ENCODE measurements at regions not wholly inside any gene's neighbourhood (a gene's known extent, or its start where the extent isn't known, plus 50 kb on each side); places are given as distances from the start of the nearest gene placed in this dataset.
"Not testable (repeated sequence)": the region's sequence is repeated elsewhere in the genome, so short reads cannot be mapped to it uniquely, and the experiment has no call there.

GRCh38 chr11:81569999-81570398 is 1163.7 kb downstream of the FAM181B start:
- no peak for DNase-seq (ENCODE audit: low read depth)

GRCh38 chr11:81568918-81569317 is 1164.7 kb downstream of the FAM181B start:
- no peak for DNase-seq (ENCODE audit: low read depth)

- no peak for DNase-seq (ENCODE audit: low read depth)
These were observed 1185.5 kb downstream of the FAM181B start for GRCh38 chr11:81548123-81548522.

- not testable (repeated sequence) for DNase-seq (ENCODE audit: low read depth)
These were observed 1193.9 kb downstream of the FAM181B start for GRCh38 chr11:81539806-81540205.

- DNase-seq (ENCODE audit: low read depth): no peak
These were observed 1218.1 kb downstream of the FAM181B start for GRCh38 chr11:81515566-81515965.

GRCh38 chr11:81497202-81497804 is 1236.4 kb downstream of the FAM181B start:
- no peak for DNase-seq (ENCODE audit: low read depth)

- no peak for DNase-seq (ENCODE audit: low read depth)
These were observed 1237.1 kb downstream of the FAM181B start for GRCh38 chr11:81496601-81497000.

DNA sequence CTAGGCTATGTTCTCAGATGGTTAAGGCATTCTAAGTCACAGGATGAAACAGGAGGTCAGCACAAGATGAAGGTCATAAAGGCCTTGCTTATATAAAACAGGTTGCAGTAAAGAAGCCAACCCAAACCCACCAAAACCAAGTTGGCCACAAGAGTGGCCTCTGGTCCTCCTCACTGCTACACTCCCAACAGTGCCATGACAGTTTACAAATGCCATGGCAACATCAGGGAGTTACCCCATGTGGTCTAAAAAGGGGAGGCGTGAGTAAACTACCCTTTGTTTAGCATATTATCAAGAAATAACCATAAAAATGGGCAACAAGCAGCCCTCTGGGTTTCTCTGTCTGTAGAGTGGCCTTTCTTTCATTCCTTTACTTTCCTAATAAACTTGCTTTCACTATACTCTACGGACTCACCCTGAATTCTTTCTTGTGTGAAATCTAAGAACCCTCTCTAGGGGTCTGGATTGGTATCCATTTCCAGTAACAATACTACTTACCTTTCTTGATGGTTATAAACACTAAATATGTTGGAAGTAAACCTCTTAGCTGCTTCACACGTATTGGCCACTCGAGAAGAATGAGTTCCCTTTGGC is 1237.9 kb downstream of the FAM181B start:
- DNase-seq (ENCODE audit: low read depth): no peak

- no peak for DNase-seq (ENCODE audit: low read depth)
These were observed 1239.2 kb downstream of the FAM181B start for GRCh38 chr11:81494431-81494830.

DNA sequence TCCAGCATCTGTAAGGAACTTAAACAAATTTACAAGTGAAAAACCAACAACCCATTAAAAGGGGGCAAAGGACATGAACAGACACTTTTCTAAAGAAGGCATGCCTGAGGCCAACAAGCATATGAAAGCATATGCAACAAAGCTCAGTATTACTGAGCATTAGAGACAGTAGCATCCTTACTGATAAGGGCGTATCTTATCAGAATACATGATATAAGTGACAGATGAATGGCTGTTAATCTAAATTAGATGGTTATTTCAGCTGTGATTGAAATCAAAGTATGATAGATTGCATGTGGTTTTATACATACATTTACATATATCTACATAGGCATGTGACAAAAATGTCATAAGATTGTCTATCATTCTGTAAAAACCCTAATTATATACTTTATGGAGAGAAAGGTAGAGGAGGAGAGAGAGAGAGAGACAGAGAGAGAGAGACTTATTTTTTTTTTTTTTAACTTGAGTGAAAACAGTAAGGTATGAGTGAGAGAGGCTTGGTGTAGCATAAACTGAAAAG is 1240.7 kb downstream of the FAM181B start:
- no peak for DNase-seq (ENCODE audit: low read depth)

DNA sequence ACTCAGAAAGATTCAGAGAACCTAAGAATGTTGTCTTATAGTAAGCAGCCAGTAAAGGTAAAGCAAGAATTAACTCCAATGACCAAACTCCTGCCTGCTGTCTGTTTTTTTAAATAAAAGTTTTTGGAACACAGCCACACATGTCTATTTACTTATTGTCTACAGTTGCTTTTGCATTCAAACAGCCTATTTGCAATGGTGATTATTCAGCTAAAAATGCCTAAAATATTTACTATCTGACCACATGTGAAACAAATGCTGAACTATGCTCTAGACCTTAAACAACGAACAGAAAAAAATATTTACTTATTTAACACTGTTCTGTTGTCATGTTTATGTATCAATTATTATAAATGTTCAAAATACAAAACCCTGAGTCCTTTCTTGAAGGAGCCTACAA is 1246.6 kb downstream of the FAM181B start:
- no peak for DNase-seq (ENCODE audit: low read depth)

DNA sequence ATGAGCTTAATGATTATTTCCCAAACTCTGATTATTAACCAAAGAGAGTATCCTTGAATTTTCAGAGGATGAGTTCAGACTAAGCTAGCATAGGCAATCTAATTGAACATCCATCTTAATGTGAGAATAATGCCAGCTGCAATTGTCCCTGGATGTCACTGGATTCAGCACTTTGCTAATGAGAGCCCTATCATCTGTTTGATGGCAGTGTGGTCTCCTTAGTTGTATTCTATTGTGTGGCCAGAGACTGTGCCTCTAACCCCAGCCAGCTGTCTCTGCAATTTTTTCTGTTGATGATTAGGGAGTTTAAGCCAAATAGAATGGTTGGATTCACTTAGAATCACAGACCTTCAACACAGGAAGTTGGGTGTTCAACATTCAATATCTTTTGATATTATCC is 1249.5 kb downstream of the FAM181B start:
- DNase-seq (ENCODE audit: low read depth): no peak

GRCh38 chr11:81477277-81477676 is 1256.4 kb downstream of the FAM181B start:
- DNase-seq (ENCODE audit: low read depth): no peak

DNA sequence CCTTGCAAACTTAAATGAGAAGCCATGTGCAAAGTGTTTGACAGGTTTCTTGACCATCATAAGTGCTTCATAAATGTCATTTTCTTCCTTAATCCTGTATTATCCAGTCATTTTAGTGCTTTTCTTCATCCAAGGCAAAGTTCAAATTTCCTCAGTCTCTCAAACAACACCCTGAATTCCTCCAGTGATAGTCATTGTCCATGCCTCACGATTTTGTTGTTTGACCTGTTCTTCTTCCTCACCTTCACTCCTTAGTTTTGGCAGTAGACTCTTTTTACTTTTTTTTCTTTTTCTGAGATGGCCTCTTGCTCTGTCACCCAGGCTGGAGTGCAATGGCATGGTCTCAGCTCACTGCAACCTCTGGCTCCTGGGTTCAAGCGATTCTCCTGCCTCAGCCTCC is 1257.3 kb downstream of the FAM181B start:
- no peak for DNase-seq (ENCODE audit: low read depth)

- no peak for DNase-seq (ENCODE audit: low read depth)
These were observed 1261.0 kb downstream of the FAM181B start for GRCh38 chr11:81472646-81473045.

DNA sequence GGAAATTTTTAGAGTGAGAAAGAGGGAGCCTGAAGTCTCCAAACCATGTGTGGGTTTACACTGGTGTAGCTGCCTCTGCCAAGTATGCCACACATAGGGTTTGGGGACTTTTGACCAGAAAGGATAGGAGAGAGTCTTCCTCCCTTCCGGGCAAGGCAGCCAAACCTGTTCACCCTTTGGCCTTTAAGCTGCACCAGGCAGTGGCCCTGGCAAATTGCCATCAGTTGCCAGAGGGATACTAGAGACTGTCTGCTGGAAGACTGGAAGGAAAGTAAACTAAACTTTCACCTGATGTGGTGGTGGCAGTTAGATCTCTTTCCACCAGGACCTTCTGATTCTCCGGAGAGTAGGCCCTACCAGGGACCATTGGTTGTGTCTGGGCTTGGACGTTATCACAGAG is 1263.2 kb downstream of the FAM181B start:
- no peak for DNase-seq (ENCODE audit: low read depth)

DNA sequence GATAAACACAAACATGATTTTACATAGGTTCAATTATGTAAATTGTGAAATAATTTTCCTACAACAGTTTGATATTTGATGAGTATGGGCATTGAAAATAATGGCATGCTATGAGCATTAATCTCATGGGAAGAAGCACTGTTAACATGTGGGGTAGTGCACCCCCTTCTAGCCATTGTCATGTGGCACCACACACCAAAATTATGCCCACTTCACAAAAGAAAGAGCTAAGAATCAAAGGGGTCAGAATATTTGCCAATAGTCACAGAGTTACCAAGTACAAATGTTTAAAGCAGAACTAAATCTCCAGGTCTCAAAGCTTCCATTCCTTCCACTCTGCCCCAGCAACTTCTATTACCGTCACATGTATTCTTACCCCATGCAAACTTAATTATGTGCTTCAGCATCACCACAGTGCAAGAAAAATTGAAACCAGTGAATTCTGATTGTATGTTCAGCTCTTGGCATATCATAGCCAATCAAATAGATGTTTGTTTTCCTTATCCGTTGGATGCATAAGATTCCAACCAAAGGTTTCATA is 1273.8 kb downstream of the FAM181B start:
- no peak for DNase-seq (ENCODE audit: low read depth)

DNA sequence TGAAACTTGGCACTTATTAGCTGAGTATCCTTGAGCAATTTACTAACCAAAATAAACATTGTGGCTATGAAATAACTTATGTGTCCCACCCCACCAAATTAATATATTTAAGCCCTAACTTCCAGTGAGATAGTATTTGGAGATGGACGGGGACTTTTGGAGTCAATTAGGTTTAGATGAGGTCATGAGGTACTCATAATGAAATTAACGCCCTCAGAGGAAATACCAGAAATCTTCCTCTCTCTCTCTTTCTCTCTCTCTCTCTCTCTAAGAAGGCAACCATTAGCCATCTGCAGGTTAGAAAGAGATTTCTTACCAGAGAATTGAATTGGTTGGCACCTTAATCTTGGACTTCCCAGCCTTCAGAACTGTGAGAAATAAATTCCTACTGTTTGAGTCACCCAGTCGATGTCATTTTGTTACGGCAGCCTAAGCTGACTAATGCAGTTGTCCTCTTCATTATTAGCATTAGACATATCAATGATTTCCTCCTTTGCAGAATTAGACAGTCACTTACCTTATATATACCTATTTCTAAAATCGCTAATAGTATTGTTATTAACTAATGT is 1284.0 kb downstream of the FAM181B start:
- DNase-seq (ENCODE audit: low read depth): no peak

DNA sequence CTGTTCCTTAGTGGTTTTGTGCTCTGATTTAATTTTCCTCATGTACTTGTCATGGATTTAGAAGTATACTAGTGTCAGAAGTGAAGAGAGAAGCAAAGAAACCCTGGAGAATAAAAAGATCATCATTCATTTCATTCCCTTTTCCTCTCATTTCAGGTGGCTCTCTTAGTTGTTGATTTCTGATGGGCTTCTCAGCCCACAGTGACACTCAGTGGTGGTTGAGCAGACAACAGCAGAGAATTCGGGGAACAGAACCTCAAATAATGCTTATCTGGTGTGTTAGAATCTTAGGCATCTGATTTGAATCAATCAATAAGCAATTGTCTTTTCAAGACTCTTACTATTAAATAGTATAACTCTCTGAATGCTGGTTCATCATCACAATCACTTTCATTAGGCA is 1289.4 kb downstream of the FAM181B start:
- no peak for DNase-seq (ENCODE audit: low read depth)

DNA sequence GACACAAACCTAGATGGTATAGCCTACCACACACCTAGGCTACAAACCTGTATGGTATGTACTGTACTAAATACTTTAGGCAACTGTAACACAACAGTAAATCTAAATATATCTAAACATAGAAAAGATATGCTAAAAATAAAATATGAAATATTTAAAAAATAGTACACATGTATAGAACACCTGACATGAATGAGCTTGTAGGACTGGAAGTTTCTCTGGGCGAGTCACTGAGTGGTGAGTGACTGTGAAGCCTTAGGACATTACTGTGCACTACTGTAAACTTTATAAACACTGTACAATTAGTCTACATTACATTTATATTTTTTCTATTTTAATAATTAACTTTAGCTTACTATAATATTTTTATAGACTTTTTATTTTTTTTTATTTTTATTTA is 1301.3 kb downstream of the FAM181B start:
- DNase-seq (ENCODE audit: low read depth): no peak

DNA sequence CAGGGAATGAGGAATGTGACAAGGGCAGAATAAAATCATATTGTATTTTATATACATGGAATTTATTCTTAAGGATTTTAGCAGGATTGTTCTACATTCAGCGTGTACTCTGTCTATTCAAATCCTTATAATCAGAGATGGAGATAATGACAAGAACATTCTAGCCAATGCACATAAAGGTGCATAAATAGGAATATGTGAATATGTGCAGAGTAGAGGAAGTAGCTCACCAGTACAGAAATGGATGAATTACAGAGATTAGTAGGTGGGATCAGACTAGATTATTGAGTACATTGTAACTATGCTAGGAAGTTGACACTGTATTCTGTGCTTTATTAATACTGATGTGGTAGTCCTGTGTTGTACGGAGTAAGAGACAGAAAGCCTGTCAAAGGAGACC is 1308.8 kb downstream of the FAM181B start:
- DNase-seq (ENCODE audit: low read depth): no peak

DNA sequence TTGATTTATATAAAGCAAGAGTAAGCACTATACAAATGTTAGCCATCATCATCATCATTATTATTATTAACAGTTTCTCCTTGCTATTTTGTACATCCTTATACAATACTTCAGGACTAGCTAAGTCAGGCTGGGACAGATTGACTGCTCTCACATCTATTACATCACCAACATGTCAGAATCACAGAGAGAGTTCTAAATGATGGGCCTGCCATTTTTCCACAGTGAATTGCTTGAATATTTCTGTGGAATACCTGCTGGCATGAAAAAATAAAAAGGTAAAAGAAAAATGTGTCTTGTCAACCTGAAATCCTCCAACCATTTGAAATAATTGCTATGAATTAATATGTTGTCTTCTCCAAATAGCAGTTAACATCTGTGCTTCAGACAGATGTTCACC is 1311.3 kb downstream of the FAM181B start:
- DNase-seq (ENCODE audit: low read depth): no peak

GRCh38 chr11:81421251-81421860 is 1312.3 kb downstream of the FAM181B start:
- no peak for DNase-seq (ENCODE audit: low read depth)

All from activated T-cell treated with anti-CD3 and anti-CD28 coated beads for 48 hours (primary cell).